ENCODE measurements at regions not wholly inside any gene's neighbourhood (a gene's known extent, or its start where the extent isn't known, plus 50 kb on each side); places are given as distances from the start of the nearest gene placed in this dataset.

GRCh38 chr20:56890011-56890410, 260.9 kb downstream of the TFAP2C start:
- DNase-seq (ENCODE audit: extremely low spot score): no peak
- Histone ChIP-seq H3K27ac (replicated peaks in 1 of 4) (no peak overlapping the region), H3K27me3 (no peaks in the 10 kb centered on the region), H3K9me3 (no peaks in the 10 kb centered on the region), H3K4me3 (no peak overlapping the region), H3K4me1 (no peaks in the 10 kb centered on the region), H3K36me3 (no peaks in the 10 kb centered on the region)
- intact Hi-C loops (cut with DNase I): no loop called here
- WGBS: 71% methylated on average over 11 of the region's 11 CpGs
- TF ChIP-seq CTCF (IDR thresholded peaks at IDR 0.05) (no peak), EP300 (IDR thresholded peaks at IDR 0.05) (no peak), POLR2AphosphoS5 (IDR thresholded peaks at IDR 0.05) (no peak), POLR2A (IDR thresholded peaks at IDR 0.05; ENCODE audit: low read depth) (no peak)

- H3K27me3 ChIP-seq: peaks cover 0 to 21% (median 0%) of the 10 kb centered on the region in 4 donors
- TF ChIP-seq EP300 (IDR thresholded peaks at IDR 0.05): no peak
- TF ChIP-seq CTCF (IDR thresholded peaks at IDR 0.05): no peak
- no peak for TF ChIP-seq POLR2AphosphoS5 (IDR thresholded peaks at IDR 0.05)
- TF ChIP-seq POLR2A (IDR thresholded peaks at IDR 0.05; ENCODE audit: low read depth): no peak
- H3K4me3 ChIP-seq: no peak overlapping the region
- H3K4me1 ChIP-seq: no peaks in the 10 kb centered on the region
- WGBS: 53% methylated on average over 8 of the region's 8 CpGs
- no peak overlapping the region for H3K27ac ChIP-seq (replicated peaks in 1 of 4)
- no peak for DNase-seq (ENCODE audit: extremely low spot score)
- H3K9me3 ChIP-seq: no peaks in the 10 kb centered on the region
- no peaks in the 10 kb centered on the region for H3K36me3 ChIP-seq
- intact Hi-C loops (cut with DNase I): no loop called here
These were observed 264.3 kb downstream of the TFAP2C start for GRCh38 chr20:56893226-56893917.

- Histone ChIP-seq H3K36me3 (no peaks in the 10 kb centered on the region), H3K4me3 (no peak overlapping the region), H3K27ac (replicated peaks in 1 of 4) (no peak overlapping the region), H3K9me3 (peaks cover 0 to 7% (median 2%) of the 10 kb centered on the region in 4 donors), H3K27me3 (peaks cover 0 to 37% (median under 1%) of the 10 kb centered on the region in 4 donors), H3K4me1 (no peaks in the 10 kb centered on the region)
- WGBS: 92% methylated on average over 7 of the region's 7 CpGs
- no peak for DNase-seq (ENCODE audit: extremely low spot score)
- TF ChIP-seq CTCF (IDR thresholded peaks at IDR 0.05): no peak
- TF ChIP-seq EP300 (IDR thresholded peaks at IDR 0.05): no peak
- no peak for TF ChIP-seq POLR2A (IDR thresholded peaks at IDR 0.05; ENCODE audit: low read depth)
- TF ChIP-seq POLR2AphosphoS5 (IDR thresholded peaks at IDR 0.05): no peak
- intact Hi-C loops (cut with DNase I): no loop called here
These were observed 267.3 kb downstream of the TFAP2C start for GRCh38 chr20:56896447-56896846.

GRCh38 chr20:56897318-56897957, 268.3 kb downstream of the TFAP2C start:
- H3K4me1 ChIP-seq: no peaks in the 10 kb centered on the region
- no peaks in the 10 kb centered on the region for H3K36me3 ChIP-seq
- no peak overlapping the region for H3K4me3 ChIP-seq
- peaks cover 0 to 10% (median 4%) of the 10 kb centered on the region in 4 donors for H3K9me3 ChIP-seq
- intact Hi-C loops (cut with DNase I): no loop called here
- no peak for DNase-seq (ENCODE audit: extremely low spot score)
- 64% methylated on average over 7 of the region's 7 CpGs for WGBS
- no peak overlapping the region for H3K27ac ChIP-seq (replicated peaks in 1 of 4)
- no peak for TF ChIP-seq POLR2AphosphoS5 (IDR thresholded peaks at IDR 0.05)
- no peak for TF ChIP-seq CTCF (IDR thresholded peaks at IDR 0.05)
- no peak for TF ChIP-seq EP300 (IDR thresholded peaks at IDR 0.05)
- TF ChIP-seq POLR2A (IDR thresholded peaks at IDR 0.05; ENCODE audit: low read depth): no peak
- peaks cover 0 to 37% (median 2%) of the 10 kb centered on the region in 4 donors for H3K27me3 ChIP-seq

Data from esophagus muscularis mucosa (tissue), 4 donors.